Endothelial cell of umbilical vein (primary cell): ENCODE measurements at regions not wholly inside any gene's neighbourhood (a gene's known extent, or its start where the extent isn't known, plus 50 kb on each side); places are given as distances from the start of the nearest gene placed in this dataset.

Experiments
- EZH2 ChIP-seq: IDR thresholded peaks from 2 replicates; pipeline ENCODE4 v1.6.1; 2012; ENCODE audit warnings: borderline replicate concordance, low read depth, mild to moderate bottlenecking, moderate library complexity, low read length, inconsistent platforms; ENCODE audit not compliant: severe bottlenecking
- FOS ChIP-seq: IDR thresholded peaks from 2 replicates; pipeline ENCODE4 v1.6.1; 2011; ENCODE audit warnings: mild to moderate bottlenecking, low read length, moderate library complexity, borderline replicate concordance; ENCODE audit not compliant: insufficient read depth
- JUN ChIP-seq: IDR thresholded peaks from 2 replicates; pipeline ENCODE4 v1.6.1; 2011; ENCODE audit warnings: borderline replicate concordance, low read depth; ENCODE audit not compliant: insufficient read length, insufficient read depth
- MYC ChIP-seq: IDR thresholded peaks from one replicate; pipeline ENCODE4 v1.6.1; 2011; ENCODE audit warnings: mild to moderate bottlenecking, low read depth, low read length
- POLR2A ChIP-seq: IDR thresholded peaks from 2 replicates; pipeline ENCODE4 v1.6.1; 2012; ENCODE audit warnings: low read depth, mild to moderate bottlenecking, control low read depth, low read length
- POLR2AphosphoS5 ChIP-seq: IDR thresholded peaks from 2 replicates; pipeline ENCODE4 v1.6.1; 2012; ENCODE audit warnings: low read depth, mild to moderate bottlenecking, control low read depth, low read length, moderate library complexity; ENCODE audit not compliant: insufficient read depth
- TF ChIP-seq, protein P1 (sequence below), 2 donors: IDR thresholded peaks; 1 replicate in 1 of 2; 2 replicates in 1 of 2; pipeline ENCODE4 v1.5.1; 2011; ENCODE audit warnings: low read length in 2 of 2, mild to moderate bottlenecking in 2 of 2, moderate library complexity in 2 of 2, control low read depth in 1 of 2, inconsistent platforms in 1 of 2, low read depth in 1 of 2; ENCODE audit not compliant: insufficient read depth in 1 of 2; ENCODE audit errors: extremely low read depth in 1 of 2

- TF ChIP-seq EZH2 (no peak), POLR2AphosphoS5 (no peak), POLR2A (no peak), FOS (no peak), MYC (no peak), JUN (no peak)
- TF ChIP-seq, protein P1, sequence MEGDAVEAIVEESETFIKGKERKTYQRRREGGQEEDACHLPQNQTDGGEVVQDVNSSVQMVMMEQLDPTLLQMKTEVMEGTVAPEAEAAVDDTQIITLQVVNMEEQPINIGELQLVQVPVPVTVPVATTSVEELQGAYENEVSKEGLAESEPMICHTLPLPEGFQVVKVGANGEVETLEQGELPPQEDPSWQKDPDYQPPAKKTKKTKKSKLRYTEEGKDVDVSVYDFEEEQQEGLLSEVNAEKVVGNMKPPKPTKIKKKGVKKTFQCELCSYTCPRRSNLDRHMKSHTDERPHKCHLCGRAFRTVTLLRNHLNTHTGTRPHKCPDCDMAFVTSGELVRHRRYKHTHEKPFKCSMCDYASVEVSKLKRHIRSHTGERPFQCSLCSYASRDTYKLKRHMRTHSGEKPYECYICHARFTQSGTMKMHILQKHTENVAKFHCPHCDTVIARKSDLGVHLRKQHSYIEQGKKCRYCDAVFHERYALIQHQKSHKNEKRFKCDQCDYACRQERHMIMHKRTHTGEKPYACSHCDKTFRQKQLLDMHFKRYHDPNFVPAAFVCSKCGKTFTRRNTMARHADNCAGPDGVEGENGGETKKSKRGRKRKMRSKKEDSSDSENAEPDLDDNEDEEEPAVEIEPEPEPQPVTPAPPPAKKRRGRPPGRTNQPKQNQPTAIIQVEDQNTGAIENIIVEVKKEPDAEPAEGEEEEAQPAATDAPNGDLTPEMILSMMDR (IDR thresholded peaks at IDR 0.05; ENCODE audit: extremely low read depth in 1 of 2, insufficient read depth in 1 of 2, low read depth in 1 of 2, low read length in 2 of 2), result no peak
These were observed 100.6 kb upstream of the OLIG2 start for GRCh38 chr21:32925098-32925497.
